ENCODE measurements at regions not wholly inside any gene's neighbourhood (a gene's known extent, or its start where the extent isn't known, plus 50 kb on each side); places are given as distances from the start of the nearest gene placed in this dataset.

GRCh38 chr20:52590100-52590499, 382.1 kb upstream of the TSHZ2 start:
- no peak for DNase-seq (ENCODE audit: extremely low read depth, low read depth, low spot score)

- no peak for DNase-seq (ENCODE audit: extremely low read depth, low read depth, low spot score)
Measured at GRCh38 chr20:52589251-52589812, 382.8 kb upstream of the TSHZ2 start.

GRCh38 chr20:52586660-52587059, 385.5 kb upstream of the TSHZ2 start:
- no peak for DNase-seq (ENCODE audit: extremely low read depth, low read depth, low spot score)

GRCh38 chr20:52585333-52585732, 386.8 kb upstream of the TSHZ2 start:
- no peak for DNase-seq (ENCODE audit: extremely low read depth, low read depth, low spot score)

GRCh38 chr20:52578559-52578958, 387.0 kb upstream of the ZFP64 start:
- no peak for DNase-seq (ENCODE audit: extremely low read depth, low read depth, low spot score)

GRCh38 chr20:52577696-52578095, 386.1 kb upstream of the ZFP64 start:
- DNase-seq (ENCODE audit: extremely low read depth, low read depth, low spot score) = no peak

- DNase-seq (ENCODE audit: extremely low read depth, low read depth, low spot score) = no peak
Measured at GRCh38 chr20:52572687-52573086, 381.1 kb upstream of the ZFP64 start.

GRCh38 chr20:52569201-52569600, 377.6 kb upstream of the ZFP64 start:
- no peak for DNase-seq (ENCODE audit: extremely low read depth, low read depth, low spot score)

- DNase-seq (ENCODE audit: extremely low read depth, low read depth, low spot score) = no peak
Measured at GRCh38 chr20:52565614-52566013, 374.0 kb upstream of the ZFP64 start.

GRCh38 chr20:52564594-52564993, 373.0 kb upstream of the ZFP64 start:
- no peak for DNase-seq (ENCODE audit: extremely low read depth, low read depth, low spot score)

- DNase-seq (ENCODE audit: extremely low read depth, low read depth, low spot score) = no peak
Measured at GRCh38 chr20:52552181-52552872, 360.7 kb upstream of the ZFP64 start.

- DNase-seq (ENCODE audit: extremely low read depth, low read depth, low spot score) = no peak
Measured at GRCh38 chr20:52542131-52542530, 350.6 kb upstream of the ZFP64 start.

- DNase-seq (ENCODE audit: extremely low read depth, low read depth, low spot score) = no peak
Measured at GRCh38 chr20:52540509-52540908, 348.9 kb upstream of the ZFP64 start.

GRCh38 chr20:52539891-52540290, 348.3 kb upstream of the ZFP64 start:
- no peak for DNase-seq (ENCODE audit: extremely low read depth, low read depth, low spot score)

GRCh38 chr20:52536841-52537400, 345.3 kb upstream of the ZFP64 start:
- DNase-seq (ENCODE audit: extremely low read depth, low read depth, low spot score) = no peak

- DNase-seq (ENCODE audit: extremely low read depth, low read depth, low spot score) = no peak
Measured at GRCh38 chr20:52536040-52536439, 344.5 kb upstream of the ZFP64 start.

GRCh38 chr20:52534616-52535015, 343.0 kb upstream of the ZFP64 start:
- no peak for DNase-seq (ENCODE audit: extremely low read depth, low read depth, low spot score)

GRCh38 chr20:52533401-52533800, 341.8 kb upstream of the ZFP64 start:
- no peak for DNase-seq (ENCODE audit: extremely low read depth, low read depth, low spot score)

GRCh38 chr20:52532674-52533073, 341.1 kb upstream of the ZFP64 start:
- no peak for DNase-seq (ENCODE audit: extremely low read depth, low read depth, low spot score)

GRCh38 chr20:52530571-52530970, 339.0 kb upstream of the ZFP64 start:
- no peak for DNase-seq (ENCODE audit: extremely low read depth, low read depth, low spot score)

GRCh38 chr20:52529826-52530225, 338.2 kb upstream of the ZFP64 start:
- no peak for DNase-seq (ENCODE audit: extremely low read depth, low read depth, low spot score)

GRCh38 chr20:52524861-52525260, 333.3 kb upstream of the ZFP64 start:
- no peak for DNase-seq (ENCODE audit: extremely low read depth, low read depth, low spot score)

Data from glomerular endothelial cell (primary cell).